Stimulated activated CD4-positive, alpha-beta T cell treated with anti-CD3 and anti-CD28 coated beads, TNF-alpha, amount 100 ng/mL, for 4 hours (primary cell): ENCODE measurements at regions not wholly inside any gene's neighbourhood (a gene's known extent, or its start where the extent isn't known, plus 50 kb on each side); places are given as distances from the start of the nearest gene placed in this dataset.

ENCODE experiments used
- DNase-seq, 3 experiments: peaks; one replicate each; pipeline ENCODE4 v3.0.0-alpha.2; 2020; ENCODE audit warnings: low read depth in 3 of 3

DNA sequence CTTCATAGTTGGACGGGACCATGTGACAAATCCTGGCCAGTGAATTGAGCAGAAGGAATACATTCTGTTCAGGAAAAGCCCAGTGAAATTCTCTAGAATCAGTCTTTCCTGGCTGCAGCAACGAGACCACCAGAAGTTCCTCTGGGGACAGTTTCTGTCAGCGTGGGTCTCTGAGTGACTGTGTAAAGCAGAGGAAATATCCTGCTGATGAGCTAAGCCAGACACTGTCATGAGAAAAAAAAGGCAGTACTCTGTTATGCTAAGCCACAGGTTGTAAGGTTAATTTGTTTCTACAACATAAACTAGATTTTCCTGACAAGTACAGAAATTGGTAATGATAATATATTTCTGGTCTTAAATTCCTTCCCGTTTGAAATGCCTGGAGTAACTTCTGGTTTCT lies 664.4 kb downstream of the LMO4 start:
- no peak for DNase-seq

DNA sequence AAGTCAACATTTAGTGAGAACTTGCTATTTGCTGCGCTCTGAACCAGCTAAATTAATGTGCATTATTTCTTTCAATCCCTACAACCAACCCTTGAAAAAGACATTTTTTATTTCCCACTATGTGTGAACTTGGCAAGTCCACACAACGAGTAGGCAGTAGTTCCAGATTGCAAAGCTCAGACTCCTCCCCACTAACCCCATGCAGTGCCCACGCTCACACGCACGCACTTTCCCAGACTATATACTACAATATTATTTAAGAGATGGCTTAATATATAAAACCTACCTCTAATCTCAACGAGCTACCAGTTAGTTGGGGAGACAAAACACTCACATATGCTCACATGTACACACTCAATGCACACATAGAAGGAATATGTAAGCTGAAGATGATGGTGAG lies 671.2 kb downstream of the LMO4 start:
- no peak for DNase-seq

DNA sequence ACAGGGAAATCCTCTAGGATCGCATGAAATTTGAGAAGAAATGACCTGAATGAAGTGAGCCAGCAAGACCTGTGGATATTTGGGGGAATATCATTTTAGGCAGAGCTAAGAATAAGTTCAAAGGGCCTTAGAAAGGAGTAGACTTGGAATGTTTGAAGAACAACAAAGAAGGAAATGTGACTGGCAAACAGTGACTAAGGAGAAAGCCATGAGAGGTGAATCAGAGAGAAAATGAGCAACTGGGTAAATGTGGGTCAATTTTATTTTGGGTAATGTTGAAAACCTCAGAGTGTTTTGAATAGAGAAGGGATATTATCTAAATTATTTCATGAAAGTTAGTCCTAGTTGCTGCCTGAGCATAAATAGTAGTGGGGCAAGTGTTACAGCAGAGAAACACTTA lies 672.8 kb downstream of the LMO4 start:
- DNase-seq = no peak

DNA sequence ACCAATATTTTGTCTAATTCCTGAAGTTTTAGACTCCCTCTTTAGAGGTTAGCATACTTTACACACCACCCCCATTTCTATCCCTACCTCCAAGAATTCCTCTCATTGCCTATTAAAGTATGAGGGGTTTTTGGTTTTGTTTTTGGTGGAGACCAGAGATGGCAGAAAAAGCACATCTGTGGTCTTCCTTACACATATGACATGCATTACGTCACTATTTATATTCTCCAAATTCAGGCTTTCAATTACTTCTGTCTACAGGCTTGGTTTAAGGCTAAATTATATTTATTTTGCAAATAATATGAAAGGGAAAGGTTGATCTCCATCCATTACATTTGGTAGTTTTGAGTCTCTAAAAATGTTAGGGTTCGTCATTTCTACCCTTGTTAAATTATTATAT lies 674.6 kb downstream of the LMO4 start:
- DNase-seq = no peak

DNA sequence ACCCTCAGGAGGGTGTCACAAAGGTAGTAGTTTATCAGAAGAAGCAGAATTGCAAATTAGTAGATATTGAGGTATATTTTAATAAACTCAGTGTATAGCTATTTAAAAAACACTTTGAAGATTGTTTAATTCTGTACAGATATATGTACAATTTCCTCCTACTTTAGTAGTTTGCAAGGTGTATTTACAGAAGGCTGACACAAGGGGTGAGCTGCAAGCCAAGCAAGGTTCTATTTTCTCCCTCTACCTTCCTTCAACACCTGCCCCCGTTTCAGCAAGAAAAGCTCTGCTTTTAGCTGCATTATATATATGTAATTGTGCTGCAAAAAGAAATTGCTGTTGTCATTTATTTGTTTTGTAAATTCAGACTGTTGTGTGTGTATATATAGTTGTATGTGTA lies 674.2 kb upstream of the PKN2 start:
- DNase-seq = no peak

DNA sequence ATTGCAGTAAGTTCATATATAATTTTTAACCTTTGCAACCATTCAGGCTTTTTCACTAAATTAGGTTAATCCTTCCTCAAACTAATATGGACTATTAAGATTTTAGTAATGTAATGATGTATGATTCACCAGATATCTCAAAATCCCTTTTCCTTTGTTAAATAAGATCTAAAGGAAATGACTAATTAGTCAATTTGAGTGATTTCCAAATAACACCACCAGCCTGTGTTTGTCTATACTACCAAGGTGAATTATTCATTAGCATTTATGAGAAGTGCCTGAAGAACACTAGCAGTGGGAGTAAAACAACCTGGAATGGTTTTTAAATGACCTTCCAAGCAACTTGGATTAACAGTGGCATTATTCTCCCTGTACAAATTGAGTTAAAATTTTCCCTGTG lies 670.6 kb upstream of the PKN2 start:
- no peak for DNase-seq

DNA sequence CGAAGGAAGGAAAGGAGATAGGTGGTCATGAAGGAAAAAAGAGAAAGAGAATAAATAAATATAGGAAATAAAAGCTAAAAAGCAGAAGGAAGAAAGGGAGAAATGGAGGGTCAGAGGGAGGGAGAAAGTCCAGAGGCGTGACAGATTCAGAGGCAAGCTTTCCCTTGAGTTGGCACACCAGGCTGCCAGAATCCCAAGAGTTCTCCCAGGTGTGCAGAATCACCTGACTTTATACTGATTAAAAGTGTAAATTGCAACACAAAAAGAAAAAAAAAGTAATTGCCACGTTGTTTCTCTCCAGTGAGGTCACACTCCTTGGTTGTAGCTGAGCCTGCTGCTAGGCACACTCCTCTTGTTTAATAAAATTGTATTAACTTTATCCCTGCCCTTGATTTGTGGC lies 669.9 kb upstream of the PKN2 start:
- no peak for DNase-seq

DNA sequence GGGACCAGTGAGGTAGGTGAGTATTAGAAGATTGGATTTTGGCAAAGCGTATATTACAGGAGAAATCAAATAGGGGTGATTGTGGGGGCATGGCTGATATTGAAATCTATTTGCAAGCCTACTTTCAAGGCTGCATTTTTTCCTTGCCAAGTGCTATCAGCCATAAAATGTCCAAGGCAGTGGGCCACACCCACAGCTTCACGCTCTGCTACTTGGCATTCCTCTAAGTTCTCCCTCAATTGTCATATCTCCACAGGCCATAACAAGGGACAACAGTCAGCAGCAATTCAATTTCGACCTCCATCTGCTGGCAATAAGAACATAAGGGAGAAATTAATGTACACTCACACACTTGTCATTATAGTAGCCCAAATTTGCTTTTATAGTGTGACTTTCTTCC lies 667.1 kb upstream of the PKN2 start:
- DNase-seq = no peak

DNA sequence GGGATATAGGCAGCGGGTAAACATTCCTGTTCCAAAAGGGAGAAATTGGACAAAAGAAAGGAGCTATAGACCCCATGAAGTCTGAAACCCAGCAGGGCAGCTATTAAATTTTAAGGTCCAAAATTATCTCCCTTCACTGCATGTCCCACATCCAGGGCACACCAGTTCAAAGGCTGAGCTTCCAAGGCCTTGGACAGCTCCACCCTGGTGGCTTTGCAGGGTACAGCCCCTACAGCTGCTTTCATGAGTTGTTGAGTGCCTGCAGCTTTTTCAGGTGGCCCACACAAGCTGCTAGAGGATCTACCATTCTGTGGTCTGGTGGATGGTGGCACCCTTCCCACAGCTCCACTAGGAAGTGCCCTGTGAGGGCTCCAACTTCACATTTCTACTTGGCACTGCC lies 662.5 kb upstream of the PKN2 start:
- DNase-seq = no peak

DNA sequence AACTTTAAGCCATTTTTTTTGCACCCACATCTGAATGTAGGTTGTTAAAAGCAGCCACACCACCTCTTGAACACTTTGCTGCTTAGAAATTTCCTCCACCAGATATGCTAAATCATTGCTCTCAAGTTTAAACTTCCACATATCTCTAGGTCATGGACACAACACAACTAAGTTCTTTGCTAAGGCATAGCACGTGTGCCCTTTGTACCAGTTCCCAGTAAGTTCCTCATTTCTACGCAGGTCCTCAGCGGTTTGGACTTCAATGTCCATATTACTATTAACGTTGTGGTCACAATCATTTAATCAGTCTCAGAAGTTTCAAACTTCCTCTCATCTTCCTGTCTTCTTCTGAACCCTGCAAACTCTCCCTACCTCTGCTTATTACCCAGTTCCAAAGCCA lies 661.6 kb upstream of the PKN2 start:
- DNase-seq = no peak

DNA sequence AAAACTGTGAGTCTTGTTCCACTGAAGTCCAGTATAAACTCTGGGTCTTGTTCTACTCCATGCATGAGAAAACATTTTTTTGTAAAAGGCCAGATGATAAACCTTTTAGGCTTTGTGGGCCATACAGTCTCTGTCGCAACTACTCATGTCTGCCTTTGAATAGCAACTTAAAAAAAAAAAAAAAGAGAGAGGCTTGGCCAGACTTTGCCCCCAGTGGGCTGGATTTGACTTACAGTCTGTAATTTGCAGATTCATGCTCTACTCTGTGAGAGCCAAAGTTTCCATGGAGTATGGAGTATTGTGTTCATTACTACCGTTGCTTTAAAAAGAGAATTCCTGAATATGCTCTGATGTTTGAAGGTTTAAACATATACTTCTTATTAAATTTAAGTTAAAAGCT lies 654.9 kb upstream of the PKN2 start:
- no peak for DNase-seq

DNA sequence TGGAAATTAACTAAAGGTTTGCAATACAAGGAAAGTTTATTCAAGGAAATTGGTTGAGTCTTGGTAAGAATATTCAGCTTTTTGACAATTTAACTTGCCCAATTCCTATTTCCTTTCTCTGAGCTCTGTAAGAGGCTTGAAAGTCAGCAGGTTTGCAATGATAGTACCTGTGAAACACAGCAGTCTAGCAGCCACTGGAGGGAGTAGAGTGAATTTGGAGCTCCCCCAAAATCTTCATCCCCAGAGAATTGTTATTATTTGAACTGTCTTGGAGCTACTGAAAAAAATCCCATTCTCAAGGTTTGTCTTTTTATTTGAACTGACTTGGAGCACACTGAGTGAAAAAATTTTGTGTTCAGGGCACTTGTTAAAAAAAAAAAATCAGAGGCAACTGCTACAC lies 654.2 kb upstream of the PKN2 start:
- no peak for DNase-seq

DNA sequence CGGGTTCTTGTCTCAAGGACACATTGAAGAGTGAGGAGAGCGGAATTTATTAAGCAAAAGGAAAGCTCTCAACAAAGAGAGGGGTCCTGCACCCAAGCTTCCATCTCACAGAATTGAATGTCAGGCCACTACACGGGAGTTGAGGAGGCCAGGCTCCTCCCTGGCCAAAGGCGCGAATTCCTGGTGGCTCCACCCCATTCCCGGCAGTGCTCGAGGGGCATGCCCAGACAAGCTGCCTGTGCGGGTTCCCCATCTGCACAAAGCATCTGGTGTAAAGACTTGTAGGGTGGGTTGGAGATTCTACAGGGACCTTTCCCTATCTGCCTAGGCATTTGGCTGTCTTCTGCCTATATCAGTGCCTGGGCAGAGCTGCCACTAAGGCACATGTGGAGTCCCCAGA lies 648.5 kb upstream of the PKN2 start:
- no peak for DNase-seq

DNA sequence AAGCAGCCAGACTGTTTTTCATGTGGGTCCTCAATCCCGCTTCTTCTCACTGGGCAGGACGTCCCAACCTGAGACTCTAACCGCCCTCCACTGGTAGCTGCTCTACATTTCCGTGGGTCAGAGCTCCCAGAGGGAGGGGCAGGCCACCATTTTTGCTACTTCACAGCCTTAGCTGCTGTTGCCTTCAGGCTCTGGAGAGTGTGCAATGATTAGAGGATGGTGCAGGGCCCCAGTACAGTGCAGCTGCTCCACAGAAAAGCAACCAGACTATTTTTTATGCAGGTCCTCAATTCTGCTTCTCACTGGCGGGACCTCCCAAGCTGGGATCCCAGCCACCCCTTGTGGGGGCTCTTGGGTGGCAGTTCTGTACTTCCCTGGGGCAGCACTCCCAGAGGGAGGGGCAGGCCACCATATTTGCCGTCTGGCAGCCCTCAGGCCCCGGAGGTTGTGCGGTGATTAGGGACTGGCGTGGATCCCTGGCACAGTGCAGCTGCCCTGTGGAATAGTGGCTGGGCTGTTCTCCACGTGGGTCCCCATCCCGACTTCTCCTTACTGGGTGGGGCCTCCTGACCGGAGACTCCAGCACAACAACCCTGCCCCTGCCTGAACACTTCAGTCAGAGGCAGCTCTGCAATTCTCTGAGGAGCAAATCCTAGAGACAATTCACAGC lies 647.6 kb upstream of the PKN2 start:
- no peak for DNase-seq

DNA sequence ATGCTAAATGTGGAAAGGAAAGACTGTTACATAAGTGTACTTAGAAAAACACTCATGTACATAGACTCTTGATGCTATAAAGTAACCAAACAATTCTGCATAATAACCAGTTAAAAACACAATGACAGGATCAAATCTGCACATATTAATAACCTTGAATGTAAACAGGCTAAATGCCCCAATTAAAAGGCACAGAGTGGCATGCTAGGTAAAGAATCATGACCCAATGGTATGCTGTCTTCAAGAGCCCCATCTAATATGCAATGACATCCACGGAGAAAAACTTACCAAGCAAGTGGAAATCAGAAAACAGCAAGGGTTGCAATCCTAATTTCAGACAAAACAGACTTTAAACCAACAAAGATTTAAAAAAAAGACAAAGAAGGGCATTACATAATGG lies 644.8 kb upstream of the PKN2 start:
- no peak for DNase-seq

DNA sequence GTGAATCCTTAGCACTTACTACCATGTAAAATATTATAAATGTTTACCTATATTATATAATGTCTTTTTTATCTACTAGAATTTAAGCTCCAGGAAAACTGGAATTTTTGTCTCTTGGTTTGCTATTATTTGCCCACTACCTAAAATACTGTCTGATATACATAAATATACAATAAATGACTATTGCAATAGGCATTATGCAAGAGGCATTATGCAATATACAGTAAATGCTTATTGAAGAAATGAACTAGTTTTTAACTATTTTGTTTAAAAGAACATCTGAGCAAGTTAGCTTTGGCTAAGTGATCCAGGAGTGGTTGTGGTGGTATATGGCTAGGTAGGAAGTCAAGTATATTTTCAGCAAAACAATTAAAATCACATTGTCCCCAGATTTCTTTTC lies 640.2 kb upstream of the PKN2 start:
- DNase-seq = no peak

DNA sequence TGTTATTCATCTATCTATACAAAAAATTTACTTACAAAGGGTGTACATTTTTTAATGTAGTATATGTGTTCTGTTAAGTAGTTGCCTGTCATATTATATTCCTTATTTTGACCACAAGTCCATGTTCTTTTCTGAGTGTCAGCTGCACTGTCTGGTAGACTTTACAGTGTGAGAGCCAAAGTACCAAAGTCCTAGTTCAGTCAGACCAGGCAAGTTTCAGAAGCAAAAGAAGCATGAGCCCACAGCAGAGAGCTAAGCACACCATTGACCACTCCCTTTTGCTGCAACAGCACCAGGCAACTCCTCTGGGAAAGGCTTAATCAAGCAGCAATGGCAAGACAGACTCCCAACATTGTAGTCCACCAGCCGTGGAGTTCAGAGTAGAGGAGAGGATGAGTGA lies 631.9 kb upstream of the PKN2 start:
- no peak for DNase-seq

DNA sequence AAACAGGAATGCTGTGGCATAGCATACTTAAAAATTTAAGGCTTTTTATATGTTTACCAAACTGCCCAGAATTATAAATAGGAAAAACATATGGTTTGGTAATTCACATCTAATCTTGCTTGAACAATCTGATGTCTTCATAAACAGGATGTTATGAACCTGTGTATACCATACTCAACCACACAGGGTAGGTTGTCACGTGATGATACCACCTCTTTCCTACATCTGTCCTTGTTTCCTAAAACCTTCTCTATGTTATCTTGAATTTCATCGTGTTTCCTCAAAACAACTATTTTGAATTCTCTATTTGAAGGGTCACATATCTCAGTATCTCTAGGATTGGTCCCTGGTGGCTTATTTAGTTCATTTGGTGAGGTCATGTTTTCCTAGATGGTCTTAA lies 631.0 kb upstream of the PKN2 start:
- DNase-seq = no peak

DNA sequence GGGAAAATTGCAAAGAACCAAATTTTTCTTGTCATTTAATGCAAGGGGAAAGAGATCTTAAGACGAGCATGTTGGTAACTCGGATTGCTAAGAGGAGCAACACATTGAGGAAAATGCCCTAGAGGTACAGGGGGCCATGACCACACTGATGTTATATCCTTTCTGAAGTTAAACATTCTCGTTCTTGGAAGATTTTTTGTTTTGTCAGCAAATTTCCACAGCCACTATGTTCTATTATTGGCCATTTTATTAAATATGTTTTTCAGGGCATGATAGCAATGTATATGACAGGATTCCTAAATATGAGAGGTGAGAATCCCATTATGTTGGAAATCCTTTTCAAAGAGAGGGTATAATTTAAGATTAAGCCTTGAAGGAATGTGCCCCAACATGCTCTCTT lies 627.2 kb upstream of the PKN2 start:
- DNase-seq = no peak

DNA sequence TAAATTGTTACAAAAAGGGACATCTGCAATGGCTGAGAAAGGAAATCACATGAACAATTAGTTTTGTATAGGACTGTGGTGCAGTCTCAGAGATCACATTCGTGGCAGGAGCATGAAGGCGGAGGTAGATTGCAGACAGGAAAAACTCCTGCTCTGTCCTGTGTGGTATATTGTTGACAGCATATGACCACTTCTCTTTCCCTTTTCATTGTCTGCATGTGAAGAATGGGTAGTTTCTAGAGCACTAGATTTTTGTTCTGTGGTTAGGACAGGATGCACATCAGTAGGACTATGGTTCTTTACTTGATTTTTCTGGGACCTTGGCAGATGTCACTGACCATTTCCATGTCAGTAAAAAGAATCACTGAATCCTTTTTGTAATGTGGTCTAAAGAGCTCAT lies 625.9 kb upstream of the PKN2 start:
- DNase-seq = no peak

DNA sequence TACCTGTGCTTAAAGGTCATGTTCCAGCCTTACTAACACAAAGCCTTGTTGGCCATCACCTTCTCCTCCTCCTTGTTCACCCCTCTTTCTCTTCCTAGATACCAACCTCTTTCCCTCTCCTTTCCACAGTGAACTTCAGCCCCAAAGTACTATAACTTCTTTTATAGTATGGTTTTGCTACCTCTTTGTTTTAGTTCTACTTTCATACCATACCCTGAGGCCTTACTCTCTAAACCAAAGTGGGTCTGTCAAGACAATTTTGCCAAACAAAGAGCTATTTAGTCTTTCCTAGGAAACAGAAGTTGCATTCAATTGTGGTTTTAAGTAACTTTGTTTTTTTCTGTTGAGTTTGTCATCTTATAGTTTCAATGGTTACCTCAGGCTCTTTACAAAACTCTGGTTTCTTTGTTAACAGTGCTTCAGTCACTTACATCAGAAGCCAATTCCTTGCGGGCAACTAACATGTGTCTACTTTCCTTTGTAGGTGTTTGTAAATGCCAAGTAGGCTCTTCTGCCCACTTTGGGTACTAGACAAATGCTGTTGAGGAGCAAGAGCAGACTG lies 623.9 kb upstream of the PKN2 start:
- DNase-seq = no peak

DNA sequence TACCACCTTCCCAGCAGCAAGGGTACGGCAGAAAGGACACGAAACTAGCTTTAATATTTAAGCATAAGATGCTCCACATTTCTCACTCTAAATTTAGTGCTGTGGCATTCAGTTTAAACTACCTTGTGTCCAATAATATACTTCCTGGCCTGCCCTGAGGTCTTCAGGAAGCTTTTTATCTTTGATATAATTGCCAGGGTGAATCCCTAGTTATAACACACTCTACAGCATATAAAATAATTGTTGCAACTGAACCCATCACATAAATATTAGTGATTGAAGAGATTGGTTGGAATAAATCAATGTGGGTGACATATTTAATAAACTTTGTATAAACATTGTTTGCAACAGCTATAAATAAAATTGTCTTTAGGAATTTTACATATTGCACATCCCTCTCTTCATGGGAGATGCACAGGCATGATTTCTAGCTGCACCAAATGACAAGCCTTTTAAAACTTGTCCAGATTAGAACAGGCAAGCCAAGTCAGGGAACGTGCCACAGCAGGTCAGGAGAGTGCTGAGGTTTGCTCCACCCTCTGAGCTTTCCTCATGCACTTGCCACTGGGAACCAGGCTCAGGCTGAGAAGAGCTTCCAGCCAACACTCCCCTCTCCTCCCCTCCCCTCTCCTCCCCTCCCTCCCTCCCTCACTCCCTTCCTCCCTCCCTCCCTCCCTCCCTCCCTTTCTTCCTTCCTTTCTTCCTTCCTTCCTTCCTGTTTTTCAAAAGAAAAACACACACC lies 623.2 kb upstream of the PKN2 start:
- DNase-seq = no peak

DNA sequence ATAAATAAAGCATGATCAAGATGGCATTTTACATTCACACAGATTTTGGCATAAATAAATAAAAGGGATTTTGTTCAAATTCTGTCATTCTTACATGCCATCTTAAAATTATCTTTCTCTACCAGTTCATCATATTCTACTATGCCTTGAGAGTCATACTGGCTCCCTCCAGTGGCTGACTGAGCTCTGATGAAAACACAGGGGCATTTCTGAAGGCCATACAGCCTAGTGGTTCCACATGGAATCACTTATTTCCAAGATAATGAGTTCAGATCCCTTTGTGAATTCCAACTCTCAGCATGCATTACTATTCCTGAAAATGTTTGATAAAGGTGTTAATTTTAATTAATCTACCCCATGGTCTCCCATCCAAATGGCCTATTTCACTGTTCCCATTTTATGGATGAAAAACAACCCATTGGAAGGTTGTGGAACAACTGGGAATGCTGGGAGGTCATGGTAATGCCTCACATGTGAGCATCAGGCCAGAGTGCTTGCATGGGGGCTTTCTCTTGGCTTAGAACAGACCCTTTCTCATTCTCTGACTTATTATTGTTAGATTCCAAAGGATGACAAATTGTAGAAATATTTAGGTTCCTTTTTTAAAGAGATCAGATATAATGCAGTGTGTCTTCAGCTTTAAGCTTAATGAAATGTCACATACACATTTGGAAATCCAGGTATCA lies 622.4 kb upstream of the PKN2 start:
- no peak for DNase-seq
